Mesendoderm (in vitro differentiated cells): ENCODE measurements at regions not wholly inside any gene's neighbourhood (a gene's known extent, or its start where the extent isn't known, plus 50 kb on each side); places are given as distances from the start of the nearest gene placed in this dataset.

Experiments used
- DNase-seq: peaks from one replicate; pipeline ENCODE4 v3.0.0; 2013
- H2AK5ac ChIP-seq: 2 replicates; pipeline ENCODE4 v1.6.1; 2013; ENCODE audit warnings: low read length, inconsistent platforms
- H2BK120ac ChIP-seq: 2 replicates; pipeline ENCODE4 v1.6.1; 2013; ENCODE audit warnings: low read depth, mild to moderate bottlenecking, low read length, moderate library complexity, mixed read lengths
- H2BK15ac ChIP-seq: replicated peaks from 2 replicates; pipeline ENCODE4 v1.6.1; 2013; ENCODE audit warnings: low read depth, mild to moderate bottlenecking, moderate library complexity
- H2BK5ac ChIP-seq: 2 replicates; pipeline ENCODE4 v1.6.1; 2013; ENCODE audit warnings: low read length, inconsistent platforms
- H3K18ac ChIP-seq: 2 replicates; pipeline ENCODE4 v1.6.1; 2013; ENCODE audit warnings: mild to moderate bottlenecking, low read length, mixed read lengths
- H3K23ac ChIP-seq: one replicate; pipeline ENCODE4 v1.6.1; 2013; ENCODE audit warnings: low read length
- H3K27ac ChIP-seq: 2 replicates; pipeline ENCODE4 v1.5.1; 2013; ENCODE audit warnings: low read depth, mild to moderate bottlenecking, inconsistent platforms, low read length, moderate library complexity
- H3K27me3 ChIP-seq: 2 replicates; pipeline ENCODE4 v1.6.1; 2013; ENCODE audit warnings: low read length, control low read depth, mild to moderate bottlenecking, inconsistent platforms; ENCODE audit not compliant: insufficient read depth, poor library complexity
- H3K36me3 ChIP-seq: 2 replicates; pipeline ENCODE4 v1.6.1; 2013; ENCODE audit warnings: low read length, inconsistent platforms; ENCODE audit not compliant: control insufficient read depth, insufficient read depth
- H3K4ac ChIP-seq: one replicate; pipeline ENCODE4 v1.6.1; 2013; ENCODE audit warnings: low read depth, mild to moderate bottlenecking, low read length, moderate library complexity
- H3K4me1 ChIP-seq: 2 replicates; pipeline ENCODE4 v1.6.1; 2013; ENCODE audit warnings: low read depth, low read length, inconsistent platforms; ENCODE audit not compliant: control insufficient read depth
- H3K4me2 ChIP-seq: 2 replicates; pipeline ENCODE4 v1.6.1; 2013; ENCODE audit warnings: low read length
- H3K4me3 ChIP-seq: 2 replicates; pipeline ENCODE4 v1.5.1; 2013; ENCODE audit warnings: mild to moderate bottlenecking, low read length
- H3K56ac ChIP-seq: one replicate; pipeline ENCODE4 v1.6.1; 2013; ENCODE audit warnings: low read length
- H3K79me1 ChIP-seq: 2 replicates; pipeline ENCODE4 v1.6.1; 2013; ENCODE audit warnings: low read length, inconsistent platforms
- H3K79me2 ChIP-seq: 2 replicates; pipeline ENCODE4 v1.6.1; 2013; ENCODE audit warnings: mild to moderate bottlenecking, low read length; ENCODE audit not compliant: control insufficient read depth, insufficient read depth
- H3K9ac ChIP-seq: 2 replicates; pipeline ENCODE4 v1.6.1; 2013; ENCODE audit warnings: low read length, inconsistent platforms
- H4K5ac ChIP-seq: one replicate; pipeline ENCODE4 v1.6.1; 2013; ENCODE audit warnings: low read length
- H4K8ac ChIP-seq: one replicate; pipeline ENCODE4 v1.6.1; 2013; ENCODE audit warnings: low read depth, mild to moderate bottlenecking, control low read depth, low read length, moderate library complexity
- WGBS: extraction: QIAGEN DNeasy Blood & Tissue Kit; methylation state at CpG from one replicate; pipeline ENCODE4 v1.1.7; 2013; ENCODE audit warnings: low lambda C conversion rate, missing lambda C conversion rate; ENCODE audit not compliant: insufficient coverage; ENCODE audit errors: extremely low coverage; 5-methylcytosine and 5-hydroxymethylcytosine counted together

DNA sequence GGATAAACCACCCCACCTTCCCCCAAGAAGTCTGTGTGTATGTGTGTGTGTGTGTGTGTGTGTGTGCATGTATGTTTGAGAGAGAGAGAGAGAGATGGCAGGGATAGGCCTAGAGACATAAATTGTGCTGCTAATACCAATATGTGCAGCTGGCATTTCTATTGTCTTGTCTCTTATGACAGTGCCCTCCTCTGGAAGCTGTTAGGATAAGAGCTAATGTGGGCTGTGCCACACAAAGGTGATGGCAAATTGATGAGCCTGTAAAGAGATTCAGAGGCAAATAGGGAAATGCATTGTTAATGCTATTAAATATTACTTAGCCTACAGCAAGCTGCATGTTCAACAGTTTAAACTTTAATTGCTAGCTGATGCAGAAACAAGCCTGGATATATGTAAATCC is 332.0 kb downstream of the NKX6-1 start:
- H3K27ac ChIP-seq, result no peak overlapping the region
- H3K4me3 ChIP-seq, result no peak overlapping the region
- no peak overlapping the region for H4K5ac ChIP-seq
- H3K79me2 ChIP-seq, result no peaks in the 10 kb centered on the region
- no peak overlapping the region for H3K4ac ChIP-seq
- no peaks in the 10 kb centered on the region for H3K27me3 ChIP-seq
- no peaks in the 10 kb centered on the region for H3K4me1 ChIP-seq
- H2BK5ac ChIP-seq, result no peak overlapping the region
- H3K18ac ChIP-seq, result no peak overlapping the region
- H3K4me2 ChIP-seq, result no peak overlapping the region
- no peak overlapping the region for H3K9ac ChIP-seq
- H4K8ac ChIP-seq, result no peak overlapping the region
- H2BK120ac ChIP-seq, result no peak overlapping the region
- no peak overlapping the region for H3K23ac ChIP-seq
- no peak overlapping the region for H2BK15ac ChIP-seq
- H3K56ac ChIP-seq, result no peak overlapping the region
- H2AK5ac ChIP-seq, result no peak overlapping the region
- no peaks in the 10 kb centered on the region for H3K36me3 ChIP-seq
- H3K79me1 ChIP-seq, result no peaks in the 10 kb centered on the region
- no peak for DNase-seq

DNA sequence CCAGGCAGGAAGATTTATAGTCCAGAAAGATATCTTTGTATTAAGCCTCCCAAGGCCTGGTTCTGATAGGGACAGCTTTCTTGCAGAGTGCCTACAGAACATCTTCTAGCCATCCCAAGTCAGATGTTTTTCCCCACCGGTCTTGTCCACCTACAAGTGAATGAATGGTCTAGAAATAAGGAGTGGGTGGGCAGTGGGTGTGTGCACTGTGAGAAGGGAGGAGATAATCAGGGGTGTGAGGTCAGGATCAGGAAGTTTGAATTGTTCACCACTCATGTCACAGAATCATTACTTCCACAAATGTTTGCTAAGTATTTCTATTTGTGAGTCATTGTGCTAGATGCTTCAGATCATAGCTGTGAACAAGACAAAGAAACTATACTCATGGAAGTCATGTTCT is 332.6 kb downstream of the NKX6-1 start:
- no peak overlapping the region for H3K23ac ChIP-seq
- H3K79me2 ChIP-seq, result no peaks in the 10 kb centered on the region
- no peak overlapping the region for H2AK5ac ChIP-seq
- no peaks in the 10 kb centered on the region for H3K79me1 ChIP-seq
- no peak overlapping the region for H3K4me3 ChIP-seq
- H2BK120ac ChIP-seq, result no peak overlapping the region
- no peak overlapping the region for H3K18ac ChIP-seq
- no CpG with 5 or more reads among the region's 1 CpG for WGBS
- no peak overlapping the region for H2BK15ac ChIP-seq
- no peak overlapping the region for H3K27ac ChIP-seq
- no peak overlapping the region for H3K4me2 ChIP-seq
- H3K4me1 ChIP-seq, result no peaks in the 10 kb centered on the region
- DNase-seq, result no peak
- H4K5ac ChIP-seq, result no peak overlapping the region
- H3K4ac ChIP-seq, result no peak overlapping the region
- no peaks in the 10 kb centered on the region for H3K27me3 ChIP-seq
- H2BK5ac ChIP-seq, result no peak overlapping the region
- H3K36me3 ChIP-seq, result no peaks in the 10 kb centered on the region
- no peak overlapping the region for H3K56ac ChIP-seq
- no peak overlapping the region for H3K9ac ChIP-seq
- no peak overlapping the region for H4K8ac ChIP-seq

DNA sequence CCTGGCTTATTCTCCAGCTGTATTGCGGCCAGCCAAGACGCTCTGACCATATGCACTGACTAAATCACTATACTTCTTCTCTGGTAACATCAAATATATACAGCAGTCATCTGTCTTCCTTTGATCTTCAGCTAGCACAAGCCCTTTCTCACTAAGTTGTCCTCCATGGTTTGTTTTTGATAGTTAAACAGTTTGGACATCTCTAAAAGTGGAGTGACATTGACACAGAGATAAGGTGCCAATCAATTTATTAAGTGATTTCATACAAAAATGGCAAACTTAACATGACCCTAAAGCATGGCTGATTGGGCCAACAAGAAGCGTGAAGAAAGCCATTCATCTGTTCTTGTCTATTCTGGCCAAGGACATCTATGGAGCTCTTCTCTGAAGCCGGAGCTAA is 334.9 kb downstream of the NKX6-1 start:
- H3K4me3 ChIP-seq, result no peak overlapping the region
- H3K36me3 ChIP-seq, result no peaks in the 10 kb centered on the region
- H3K18ac ChIP-seq, result no peak overlapping the region
- H2BK120ac ChIP-seq, result no peak overlapping the region
- H3K4me1 ChIP-seq, result no peaks in the 10 kb centered on the region
- no peak overlapping the region for H3K4ac ChIP-seq
- H3K4me2 ChIP-seq, result no peak overlapping the region
- no CpG with 5 or more reads among the region's 4 CpGs for WGBS
- H3K27ac ChIP-seq, result no peak overlapping the region
- no peak overlapping the region for H3K23ac ChIP-seq
- no peaks in the 10 kb centered on the region for H3K27me3 ChIP-seq
- H3K79me2 ChIP-seq, result no peaks in the 10 kb centered on the region
- no peak overlapping the region for H3K56ac ChIP-seq
- H3K9ac ChIP-seq, result no peak overlapping the region
- no peak overlapping the region for H2BK5ac ChIP-seq
- DNase-seq, result no peak
- no peak overlapping the region for H2AK5ac ChIP-seq
- no peak overlapping the region for H4K5ac ChIP-seq
- no peak overlapping the region for H2BK15ac ChIP-seq
- no peak overlapping the region for H4K8ac ChIP-seq
- no peaks in the 10 kb centered on the region for H3K79me1 ChIP-seq

DNA sequence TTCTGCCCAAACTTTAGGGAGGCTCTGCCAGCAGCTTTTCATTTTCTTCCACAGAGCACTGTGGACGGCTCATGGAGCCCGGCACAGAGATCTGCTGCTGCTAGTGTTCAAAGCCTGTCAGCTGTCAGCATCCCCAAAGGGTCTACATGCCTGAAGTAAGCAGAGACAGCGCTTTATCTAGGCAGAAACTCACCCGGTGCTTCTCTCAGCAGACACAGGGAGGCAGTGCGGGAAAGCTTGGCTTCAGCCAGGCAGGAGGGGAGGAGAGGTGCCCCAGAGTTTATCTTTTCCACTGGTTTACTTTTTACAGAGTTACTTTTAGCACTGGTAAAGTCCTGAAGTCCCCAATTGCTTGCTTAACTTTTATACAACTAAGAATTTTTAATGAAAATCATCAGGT is 339.3 kb downstream of the NKX6-1 start:
- H3K79me2 ChIP-seq, result no peaks in the 10 kb centered on the region
- H4K8ac ChIP-seq, result no peak overlapping the region
- H3K4me2 ChIP-seq, result no peak overlapping the region
- H3K56ac ChIP-seq, result no peak overlapping the region
- no peaks in the 10 kb centered on the region for H3K79me1 ChIP-seq
- no peaks in the 10 kb centered on the region for H3K4me1 ChIP-seq
- no peak overlapping the region for H3K23ac ChIP-seq
- no peak overlapping the region for H2BK15ac ChIP-seq
- no peak overlapping the region for H2BK120ac ChIP-seq
- no peak overlapping the region for H3K18ac ChIP-seq
- no peak overlapping the region for H4K5ac ChIP-seq
- no peak overlapping the region for H2BK5ac ChIP-seq
- no peak overlapping the region for H3K4me3 ChIP-seq
- no peak overlapping the region for H3K9ac ChIP-seq
- H3K27me3 ChIP-seq, result no peaks in the 10 kb centered on the region
- H2AK5ac ChIP-seq, result no peak overlapping the region
- peak; percentile 74 for DNase-seq
- no peaks in the 10 kb centered on the region for H3K36me3 ChIP-seq
- no CpG with 5 or more reads among the region's 5 CpGs for WGBS
- no peak overlapping the region for H3K27ac ChIP-seq
- H3K4ac ChIP-seq, result no peak overlapping the region

DNA sequence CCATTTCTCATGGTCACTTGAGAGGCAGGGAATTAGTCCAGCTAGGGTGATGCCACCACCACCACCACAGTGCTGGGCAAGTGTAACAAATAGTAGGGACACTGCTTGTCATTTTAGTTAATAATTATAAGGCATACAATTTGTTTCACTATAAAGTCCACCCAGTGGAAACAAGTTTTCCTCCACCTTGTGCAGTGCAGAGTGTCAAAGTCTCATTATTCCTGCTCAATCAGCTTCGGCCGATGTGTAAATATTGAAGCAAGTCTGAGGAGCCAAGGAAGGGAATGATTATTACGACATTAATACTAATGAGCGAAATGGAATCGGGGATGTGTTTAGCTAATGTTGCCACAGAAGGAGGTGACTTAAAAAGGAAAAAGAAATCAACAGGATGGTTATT is 340.4 kb downstream of the NKX6-1 start:
- DNase-seq, result no peak
- Histone ChIP-seq H3K23ac (no peak overlapping the region), H3K79me2 (no peaks in the 10 kb centered on the region), H3K56ac (no peak overlapping the region), H3K4ac (no peak overlapping the region), H2BK120ac (no peak overlapping the region), H3K4me3 (no peak overlapping the region), H3K4me1 (no peaks in the 10 kb centered on the region), H3K79me1 (no peaks in the 10 kb centered on the region), H3K36me3 (no peaks in the 10 kb centered on the region), H2AK5ac (no peak overlapping the region), H2BK5ac (no peak overlapping the region), H3K27me3 (no peaks in the 10 kb centered on the region), H3K27ac (no peak overlapping the region), H3K9ac (no peak overlapping the region), H4K8ac (no peak overlapping the region), H3K18ac (no peak overlapping the region), H4K5ac (no peak overlapping the region), H3K4me2 (no peak overlapping the region), H2BK15ac (no peak overlapping the region)
- no CpG with 5 or more reads among the region's 5 CpGs for WGBS

DNA sequence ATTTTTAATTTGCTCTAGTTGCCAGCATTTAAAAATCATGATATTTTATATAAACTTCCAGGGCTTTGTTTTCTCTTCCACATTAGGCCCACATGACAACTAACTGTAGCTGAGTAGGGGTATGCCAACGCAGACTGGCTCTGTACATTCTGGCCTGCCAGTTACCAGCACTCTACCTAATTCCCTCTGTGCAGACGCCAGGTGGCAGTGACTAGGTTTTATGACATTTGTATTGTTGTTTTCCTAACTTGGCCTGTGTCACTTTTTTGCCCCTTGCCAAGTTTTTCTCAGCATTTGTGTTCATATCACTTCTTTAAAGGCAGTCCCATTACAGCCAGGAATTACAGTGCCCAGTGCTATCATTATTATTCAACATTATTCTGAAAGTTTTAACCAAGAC is 347.5 kb downstream of the NKX6-1 start:
- no peak overlapping the region for H2BK5ac ChIP-seq
- no peak overlapping the region for H3K18ac ChIP-seq
- no peaks in the 10 kb centered on the region for H3K79me1 ChIP-seq
- no peak overlapping the region for H4K5ac ChIP-seq
- H3K4me3 ChIP-seq, result no peak overlapping the region
- no peak overlapping the region for H2AK5ac ChIP-seq
- no peak overlapping the region for H3K9ac ChIP-seq
- H3K27me3 ChIP-seq, result no peaks in the 10 kb centered on the region
- H3K4ac ChIP-seq, result no peak overlapping the region
- no peak overlapping the region for H2BK15ac ChIP-seq
- H3K23ac ChIP-seq, result no peak overlapping the region
- H3K4me1 ChIP-seq, result no peaks in the 10 kb centered on the region
- H2BK120ac ChIP-seq, result no peak overlapping the region
- H3K27ac ChIP-seq, result no peak overlapping the region
- H3K36me3 ChIP-seq, result no peaks in the 10 kb centered on the region
- DNase-seq, result no peak
- no peak overlapping the region for H3K4me2 ChIP-seq
- H4K8ac ChIP-seq, result no peak overlapping the region
- H3K79me2 ChIP-seq, result no peaks in the 10 kb centered on the region
- no peak overlapping the region for H3K56ac ChIP-seq
- no CpG with 5 or more reads among the region's 2 CpGs for WGBS
